K562 (cell line): ENCODE measurements at regions not wholly inside any gene's neighbourhood (a gene's known extent, or its start where the extent isn't known, plus 50 kb on each side); places are given as distances from the start of the nearest gene placed in this dataset.

Source experiments
- AFF4 ChIP-seq: sonication (generic); formaldehyde crosslinking; IDR thresholded peaks from 2 replicates; pipeline ENCODE4 v1.8.0; 2023; ENCODE audit warnings: mild to moderate bottlenecking, missing genetic modification reagents
- CEBPG ChIP-seq, 3 experiments: fragments of 200-800 bp in 1 of 3; sonication (Bioruptor generic) in 1 of 3; sonication (generic) in 1 of 3; formaldehyde crosslinking in 1 of 3; IDR thresholded peaks in 2 of 3; conservative IDR thresholded peaks in 1 of 3; 2 replicates each; pipeline versions ENCODE4 v1.6.1 to v1.8.0; 2016 to 2022; ENCODE audit warnings: missing compliant biosample characterization in 2 of 3, missing genetic modification characterization in 2 of 3, mild to moderate bottlenecking in 1 of 3, missing genetic modification reagents in 1 of 3
- CHCHD3 ChIP-seq: fragments of 250-450 bp; sonication (Bioruptor Pico); IDR thresholded peaks from 2 replicates; pipeline ENCODE4 v2.1.2; 2022; ENCODE audit warnings: mild to moderate bottlenecking
- CTCF ChIP-seq, 3 experiments: IDR thresholded peaks in 2 of 3; conservative IDR thresholded peaks in 1 of 3; 2 replicates each; pipeline ENCODE4 v1.5.1; 2011 to 2012; ENCODE audit warnings: low read length in 3 of 3, mild to moderate bottlenecking in 3 of 3, control low read depth in 2 of 3, improper control_type of control experiment in 1 of 3, inconsistent platforms in 1 of 3, low read depth in 1 of 3, mixed read lengths in 1 of 3, moderate library complexity in 1 of 3; ENCODE audit not compliant: insufficient read depth in 2 of 3
- EP300 ChIP-seq: IDR thresholded peaks from 2 replicates; pipeline ENCODE4 v1.6.1; 2012; ENCODE audit warnings: low read length, improper control_type of control experiment
- NFE2L1 ChIP-seq: fragments of 450-650 bp; IDR thresholded peaks from 2 replicates; pipeline ENCODE4 v1.6.1; 2016; ENCODE audit warnings: missing genetic modification characterization, low read depth, mild to moderate bottlenecking, missing compliant biosample characterization, moderate library complexity, borderline replicate concordance
- PURB ChIP-seq: sonication (generic); formaldehyde crosslinking; IDR thresholded peaks from 2 replicates; pipeline ENCODE4 v1.9.0; 2021; ENCODE audit warnings: low read depth, mild to moderate bottlenecking, missing genetic modification reagents
- PYGO2 ChIP-seq: fragments of 450-650 bp; IDR thresholded peaks from 2 replicates; pipeline ENCODE4 v1.6.1; 2016; ENCODE audit warnings: mild to moderate bottlenecking, missing genetic modification characterization, moderate library complexity, missing compliant biosample characterization
- RBFOX2 ChIP-seq: fragments of 200-400 bp; formaldehyde crosslinking; IDR thresholded peaks from 2 replicates; pipeline ENCODE4 v1.6.1; 2017; ENCODE audit warnings: low read depth, mild to moderate bottlenecking, low read length, moderate library complexity
- SMAD3 ChIP-seq: fragments of 450-650 bp; formaldehyde crosslinking; conservative IDR thresholded peaks from 2 replicates; pipeline ENCODE4 v1.4.0; 2020; ENCODE audit warnings: mild to moderate bottlenecking
- TAF1 ChIP-seq: IDR thresholded peaks from 2 replicates; pipeline ENCODE4 v1.6.1; 2011; ENCODE audit warnings: mild to moderate bottlenecking, low read length, moderate library complexity; ENCODE audit not compliant: insufficient read depth, control insufficient read depth, severe bottlenecking; ENCODE audit errors: extremely low read depth
- U2AF2 ChIP-seq: fragments of 200-400 bp; formaldehyde crosslinking; optimal IDR thresholded peaks from 2 replicates; pipeline ENCODE3; 2017; ENCODE audit warnings: low read depth, mild to moderate bottlenecking, low read length
- TF ChIP-seq, protein P1 (sequence below): sonication (generic); formaldehyde crosslinking; IDR thresholded peaks from 2 replicates; pipeline ENCODE4 v1.8.1; 2023; ENCODE audit warnings: mild to moderate bottlenecking, missing genetic modification reagents

DNA sequence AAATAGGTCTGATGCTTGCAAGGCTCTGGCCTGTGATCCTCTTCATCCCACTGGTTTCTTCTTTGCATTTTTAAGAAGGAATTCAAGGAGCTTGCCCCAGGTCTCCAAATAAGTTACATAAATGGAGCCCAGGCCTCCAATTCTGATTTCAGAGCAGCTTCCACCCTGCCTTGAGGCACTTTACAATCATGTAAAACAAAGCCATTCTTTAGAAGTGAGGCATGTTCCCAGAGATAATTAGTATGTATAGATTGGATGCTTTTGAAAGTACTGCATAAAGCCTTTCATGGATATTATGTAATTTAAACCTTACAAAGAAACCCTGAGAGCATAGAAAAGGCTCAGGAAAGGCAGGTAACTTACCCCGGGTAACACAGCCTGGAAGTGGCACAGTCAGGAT is 466.5 kb downstream of the MIAT start:
- no peak for TF ChIP-seq AFF4 (CRISPR knock-in tag)
- no peak for TF ChIP-seq PURB
- TF ChIP-seq TAF1, result no peak
- TF ChIP-seq CTCF (IDR thresholded peaks at IDR 0.05 in 2 of 3, conservative IDR thresholded peaks at IDR 0.05 in 1 of 3; ENCODE audit: insufficient read depth in 2 of 3, low read depth in 1 of 3, low read length in 3 of 3), result no peak
- TF ChIP-seq U2AF2, result no peak
- TF ChIP-seq PYGO2, result no peak
- no peak for TF ChIP-seq RBFOX2
- no peak for TF ChIP-seq CHCHD3 (CRISPR knock-in tag)
- no peak for TF ChIP-seq EP300
- TF ChIP-seq NFE2L1, result no peak
- TF ChIP-seq, protein P1, sequence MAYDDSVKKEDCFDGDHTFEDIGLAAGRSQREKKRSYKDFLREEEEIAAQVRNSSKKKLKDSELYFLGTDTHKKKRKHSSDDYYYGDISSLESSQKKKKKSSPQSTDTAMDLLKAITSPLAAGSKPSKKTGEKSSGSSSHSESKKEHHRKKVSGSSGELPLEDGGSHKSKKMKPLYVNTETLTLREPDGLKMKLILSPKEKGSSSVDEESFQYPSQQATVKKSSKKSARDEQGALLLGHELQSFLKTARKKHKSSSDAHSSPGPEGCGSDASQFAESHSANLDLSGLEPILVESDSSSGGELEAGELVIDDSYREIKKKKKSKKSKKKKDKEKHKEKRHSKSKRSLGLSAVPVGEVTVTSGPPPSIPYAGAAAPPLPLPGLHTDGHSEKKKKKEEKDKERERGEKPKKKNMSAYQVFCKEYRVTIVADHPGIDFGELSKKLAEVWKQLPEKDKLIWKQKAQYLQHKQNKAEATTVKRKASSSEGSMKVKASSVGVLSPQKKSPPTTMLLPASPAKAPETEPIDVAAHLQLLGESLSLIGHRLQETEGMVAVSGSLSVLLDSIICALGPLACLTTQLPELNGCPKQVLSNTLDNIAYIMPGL, result no peak
- no peak for TF ChIP-seq SMAD3 (CRISPR knock-in tag)
- no peak for TF ChIP-seq CEBPG (CRISPR knock-in tag; IDR thresholded peaks at IDR 0.05)
- TF ChIP-seq CEBPG (tag; conservative IDR thresholded peaks at IDR 0.05 in 1 of 2, IDR thresholded peaks at IDR 0.05 in 1 of 2), result no peak
